ENCODE measurements at regions not wholly inside any gene's neighbourhood (a gene's known extent, or its start where the extent isn't known, plus 50 kb on each side); places are given as distances from the start of the nearest gene placed in this dataset.

GRCh38 chr2:7609556-7609955 lies 692.3 kb downstream of the RNF144A start:
- CTCF ChIA-PET = no interaction called here

GRCh38 chr2:7609974-7610373 lies 692.8 kb downstream of the RNF144A start:
- Histone ChIP-seq H3K36me3 (ENCODE audit: control insufficient read depth, insufficient read depth, low read length) (no peaks in the 10 kb centered on the region), H3K27me3 (replicated peaks; ENCODE audit: control insufficient read depth, insufficient read depth, low read length) (no peaks in the 10 kb centered on the region), H3K4me3 (ENCODE audit: low read depth, low read length) (no peak overlapping the region), H3K9me3 (no peaks in the 10 kb centered on the region), H3K4me1 (peaks cover 5% of the 10 kb centered on the region; the same call in 1 of the 2 replicates)
- Mint-ChIP-seq H3K4me3 (ENCODE audit: unreplicated experiment) (no peak overlapping the region), H3K9me3 (ENCODE audit: unreplicated experiment) (peaks cover 12% of the 10 kb centered on the region), H3K36me3 (ENCODE audit: insufficient read depth, unreplicated experiment) (no peaks in the 10 kb centered on the region), H3K27ac (ENCODE audit: unreplicated experiment) (no peak overlapping the region), H3K27me3 (ENCODE audit: insufficient read depth, unreplicated experiment) (no peaks in the 10 kb centered on the region), H3K4me1 (ENCODE audit: low read depth, unreplicated experiment) (peaks cover 8% of the 10 kb centered on the region)
- ChIA-PET CTCF (no interaction called here), POLR2A (no interaction called here)
- DNase-seq = no peak
- TF ChIP-seq CTCF (IDR thresholded peaks at IDR 0.05; ENCODE audit: insufficient read depth in 1 of 2, low read depth in 1 of 2, low read length in 1 of 2, severe bottlenecking in 1 of 2, unreplicated experiment in 1 of 2) = no peak
- intact Hi-C loops (cut with micrococcal nuclease; ENCODE audit: unreplicated experiment) = no loop called here
- no TSS peak for BruUV-seq (replicated peaks)

More at GRCh38 chr2:7609556-7609955, 692.3 kb downstream of the RNF144A start:
- intact Hi-C loops (cut with micrococcal nuclease; ENCODE audit: unreplicated experiment) = no loop called here
- Histone ChIP-seq H3K4me1 (peaks cover 5% of the 10 kb centered on the region; the same call in 1 of the 2 replicates), H3K4me3 (ENCODE audit: low read depth, low read length) (no peak overlapping the region), H3K9me3 (no peaks in the 10 kb centered on the region), H3K36me3 (ENCODE audit: control insufficient read depth, insufficient read depth, low read length) (no peaks in the 10 kb centered on the region), H3K27me3 (replicated peaks; ENCODE audit: control insufficient read depth, insufficient read depth, low read length) (no peaks in the 10 kb centered on the region)
- Mint-ChIP-seq H3K27me3 (ENCODE audit: insufficient read depth, unreplicated experiment) (no peaks in the 10 kb centered on the region), H3K36me3 (ENCODE audit: insufficient read depth, unreplicated experiment) (no peaks in the 10 kb centered on the region), H3K4me3 (ENCODE audit: unreplicated experiment) (no peak overlapping the region), H3K9me3 (ENCODE audit: unreplicated experiment) (peaks cover 10% of the 10 kb centered on the region), H3K27ac (ENCODE audit: unreplicated experiment) (no peak overlapping the region), H3K4me1 (ENCODE audit: low read depth, unreplicated experiment) (peaks cover 8% of the 10 kb centered on the region)
- POLR2A ChIA-PET = no interaction called here
- no TSS peak for BruUV-seq (replicated peaks)
- no peak for TF ChIP-seq CTCF (IDR thresholded peaks at IDR 0.05; ENCODE audit: insufficient read depth in 1 of 2, low read depth in 1 of 2, low read length in 1 of 2, severe bottlenecking in 1 of 2, unreplicated experiment in 1 of 2)
- no peak for DNase-seq

- BruUV-seq (replicated peaks) = no TSS peak
- intact Hi-C loops (cut with micrococcal nuclease; ENCODE audit: unreplicated experiment) = no loop called here
- POLR2A ChIA-PET = no interaction called here
- no peak overlapping the region for H3K27ac Mint-ChIP-seq (ENCODE audit: unreplicated experiment)
- no peaks in the 10 kb centered on the region for H3K36me3 Mint-ChIP-seq (ENCODE audit: insufficient read depth, unreplicated experiment)
- H3K4me3 ChIP-seq (ENCODE audit: low read depth, low read length) = no peak overlapping the region
- no peaks in the 10 kb centered on the region for H3K27me3 ChIP-seq (replicated peaks; ENCODE audit: control insufficient read depth, insufficient read depth, low read length)
- no peak for DNase-seq
- no peak overlapping the region for H3K4me3 Mint-ChIP-seq (ENCODE audit: unreplicated experiment)
- CTCF ChIA-PET = interaction anchor here (0.6 kb wide), 1 partner anchor 289 kb away, joined by 3 read pairs; no protein-coding TSS in a partner anchor
- TF ChIP-seq CTCF (IDR thresholded peaks at IDR 0.05; ENCODE audit: insufficient read depth in 1 of 2, low read depth in 1 of 2, low read length in 1 of 2, severe bottlenecking in 1 of 2, unreplicated experiment in 1 of 2) = no peak
- H3K4me1 Mint-ChIP-seq (ENCODE audit: low read depth, unreplicated experiment) = peaks cover 8% of the 10 kb centered on the region
- H3K9me3 Mint-ChIP-seq (ENCODE audit: unreplicated experiment) = peaks cover 12% of the 10 kb centered on the region
- no peaks in the 10 kb centered on the region for H3K36me3 ChIP-seq (ENCODE audit: control insufficient read depth, insufficient read depth, low read length)
- peaks cover 5% of the 10 kb centered on the region; the same call in 1 of the 2 replicates for H3K4me1 ChIP-seq
- H3K27me3 Mint-ChIP-seq (ENCODE audit: insufficient read depth, unreplicated experiment) = no peaks in the 10 kb centered on the region
- H3K9me3 ChIP-seq = no peaks in the 10 kb centered on the region
Observed at GRCh38 chr2:7611750-7612149, 694.5 kb downstream of the RNF144A start.

Measured in Caco-2 (cell line).